ENCODE measurements at regions not wholly inside any gene's neighbourhood (a gene's known extent, or its start where the extent isn't known, plus 50 kb on each side); places are given as distances from the start of the nearest gene placed in this dataset.
"Not testable (repeated sequence)": the region's sequence is repeated elsewhere in the genome, so short reads cannot be mapped to it uniquely, and the experiment has no call there.

DNA sequence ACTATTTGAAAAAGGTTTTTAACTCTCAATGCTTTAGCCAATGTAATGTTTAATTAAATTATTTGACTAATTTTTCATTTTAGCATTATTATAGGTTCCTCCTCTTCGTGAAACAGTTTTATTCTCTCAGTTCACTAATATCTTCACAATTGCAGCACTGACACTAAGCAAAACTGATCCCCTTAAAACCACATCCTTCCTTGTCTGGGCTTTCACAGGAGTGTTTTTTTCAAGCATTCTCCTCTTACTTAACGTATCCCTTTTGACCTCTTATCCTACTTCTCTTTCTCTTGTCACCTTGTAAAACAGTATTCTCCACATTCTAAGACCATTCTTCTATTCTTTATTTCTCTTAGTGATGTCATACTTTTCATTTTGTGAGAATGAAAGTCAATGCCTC, 112.8 kb downstream of the DSC3 start:
- no peak for DNase-seq (ENCODE audit: low spot score)

DNA sequence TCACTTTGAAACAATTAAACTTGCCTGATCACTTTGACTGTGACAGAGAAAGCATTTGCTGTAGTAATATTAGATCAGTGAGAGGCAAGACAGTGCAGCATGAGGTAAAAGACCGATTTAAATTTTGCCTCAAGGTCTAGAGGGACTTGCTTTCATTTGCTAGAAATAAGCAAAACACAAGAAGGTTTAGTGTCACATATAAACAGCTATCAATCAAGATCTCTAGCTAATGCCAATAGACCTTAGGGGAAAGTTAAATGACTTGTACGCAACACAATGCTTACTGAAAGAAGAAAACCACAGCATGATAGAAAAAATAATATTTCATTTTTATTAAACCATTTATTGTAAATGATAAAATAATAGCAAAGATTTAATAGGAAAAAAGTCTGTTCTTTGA, 113.5 kb downstream of the DSC3 start:
- no peak for DNase-seq (ENCODE audit: low spot score)

GRCh38 chr18:30927517-30928075, 114.9 kb downstream of the DSC3 start:
- no peak for DNase-seq (ENCODE audit: low spot score)

- DNase-seq (ENCODE audit: low spot score) = no peak
Observed at GRCh38 chr18:30927042-30927441, 115.5 kb downstream of the DSC3 start.

DNA sequence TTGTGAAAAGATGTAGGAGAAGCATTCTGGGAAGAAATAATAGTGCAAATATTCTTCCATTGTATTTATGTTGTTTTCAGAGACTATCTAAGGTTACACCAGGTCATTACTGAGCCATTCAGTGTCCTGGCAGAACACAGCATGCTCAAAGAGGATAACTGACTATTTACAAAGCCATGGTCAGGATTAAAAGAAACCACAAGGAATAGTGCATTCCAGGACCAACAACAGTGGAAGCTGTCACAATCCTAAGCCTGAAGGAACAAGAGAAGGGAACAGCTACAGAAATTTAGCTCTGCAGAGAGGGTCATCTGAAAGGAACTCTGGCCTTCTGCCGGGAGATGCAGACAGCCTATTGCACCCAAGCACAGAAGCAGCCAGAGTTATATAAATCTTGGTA, 116.7 kb downstream of the DSC3 start:
- DNase-seq (ENCODE audit: low spot score) = no peak

- DNase-seq (ENCODE audit: low spot score) = no peak
Observed at GRCh38 chr18:30920757-30921156, 121.8 kb downstream of the DSC3 start.

GRCh38 chr18:30920351-30920750, 122.2 kb downstream of the DSC3 start:
- DNase-seq (ENCODE audit: low spot score) = no peak

DNA sequence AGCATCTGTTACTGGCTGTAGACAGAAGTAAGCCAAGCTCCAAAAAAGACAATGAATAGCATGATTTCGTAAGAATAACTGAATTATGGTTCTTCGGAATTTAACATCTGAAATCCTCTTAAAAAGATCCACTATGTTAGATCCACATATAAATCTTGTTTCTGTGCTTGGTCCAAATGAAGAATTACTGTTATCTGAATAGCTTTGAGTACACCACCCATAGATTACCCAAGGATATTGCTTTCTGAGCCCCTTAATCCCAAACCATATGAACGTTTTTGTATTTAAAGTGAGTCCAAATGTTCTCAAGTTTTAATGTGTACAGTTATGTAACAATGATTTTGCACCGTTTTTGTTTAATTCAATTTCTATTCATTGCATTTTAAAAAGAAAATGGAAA, 124.9 kb downstream of the DSC3 start:
- DNase-seq (ENCODE audit: low spot score) = no peak

DNA sequence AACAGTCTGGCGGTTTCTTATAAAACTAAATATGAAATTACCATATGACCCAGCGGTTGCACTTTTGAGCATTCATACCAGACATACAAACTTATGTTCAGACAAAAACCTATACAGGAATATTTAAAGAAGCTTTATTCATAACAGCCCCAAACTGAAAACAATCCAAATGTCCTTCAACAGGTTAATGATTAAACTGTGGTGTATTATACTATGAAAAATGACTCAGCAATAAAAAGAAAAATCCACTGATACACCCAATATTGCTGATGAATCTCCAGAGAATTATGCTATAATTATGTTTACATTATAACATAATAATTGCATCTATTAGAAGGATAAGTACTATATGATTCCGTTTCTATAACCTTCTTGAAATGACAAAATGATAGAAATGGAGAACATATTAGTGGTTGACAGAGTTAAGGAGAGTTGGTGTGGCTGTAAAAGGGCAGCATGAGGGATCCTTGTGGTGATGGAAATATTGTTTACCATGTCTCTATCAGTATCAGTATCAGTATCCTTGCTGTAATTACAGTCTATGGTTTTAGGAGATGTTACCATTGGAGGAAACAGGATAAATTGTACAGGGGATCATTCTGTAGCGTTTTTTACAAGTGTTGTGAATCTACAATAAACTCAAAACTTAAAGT, 127.1 kb downstream of the DSC3 start:
- no peak for DNase-seq (ENCODE audit: low spot score)

DNA sequence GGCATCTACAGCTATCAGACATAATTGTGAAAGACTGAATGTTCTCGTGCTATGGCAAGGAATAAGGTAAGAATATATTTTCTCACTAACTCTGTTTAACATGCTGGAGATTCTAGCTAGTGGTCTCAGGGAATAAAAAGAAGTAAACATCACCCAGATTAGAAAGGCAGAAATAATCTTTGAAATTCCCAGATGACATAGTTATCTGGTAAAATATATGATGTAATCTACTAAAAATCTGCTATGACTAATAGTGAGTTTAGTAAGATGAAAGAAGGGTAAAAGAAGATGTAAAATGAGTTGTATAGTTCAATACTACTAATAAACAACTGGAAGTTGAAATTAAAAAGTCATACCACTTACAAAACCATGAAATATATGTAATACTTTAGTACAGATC, 134.2 kb downstream of the DSC3 start:
- no peak for DNase-seq (ENCODE audit: low spot score)

DNA sequence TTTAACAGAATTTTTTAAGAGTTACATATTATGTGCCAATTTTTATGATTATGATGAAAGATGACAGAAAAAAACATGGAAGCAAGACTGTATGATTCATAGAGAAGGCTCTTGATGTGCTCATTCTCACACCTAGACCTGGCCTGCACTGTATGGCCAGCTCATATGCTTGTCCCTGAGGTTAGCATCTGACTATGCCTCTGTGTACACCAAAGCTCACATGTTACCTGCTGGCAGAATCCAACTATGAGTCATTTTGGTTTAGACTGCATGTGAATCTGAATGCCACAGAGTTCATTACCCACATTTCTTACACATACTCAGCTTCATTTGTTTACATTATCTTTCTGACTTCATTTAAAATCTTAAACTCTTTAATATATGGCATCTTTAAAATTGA, 139.0 kb downstream of the DSC3 start:
- no peak for DNase-seq (ENCODE audit: low spot score)

DNA sequence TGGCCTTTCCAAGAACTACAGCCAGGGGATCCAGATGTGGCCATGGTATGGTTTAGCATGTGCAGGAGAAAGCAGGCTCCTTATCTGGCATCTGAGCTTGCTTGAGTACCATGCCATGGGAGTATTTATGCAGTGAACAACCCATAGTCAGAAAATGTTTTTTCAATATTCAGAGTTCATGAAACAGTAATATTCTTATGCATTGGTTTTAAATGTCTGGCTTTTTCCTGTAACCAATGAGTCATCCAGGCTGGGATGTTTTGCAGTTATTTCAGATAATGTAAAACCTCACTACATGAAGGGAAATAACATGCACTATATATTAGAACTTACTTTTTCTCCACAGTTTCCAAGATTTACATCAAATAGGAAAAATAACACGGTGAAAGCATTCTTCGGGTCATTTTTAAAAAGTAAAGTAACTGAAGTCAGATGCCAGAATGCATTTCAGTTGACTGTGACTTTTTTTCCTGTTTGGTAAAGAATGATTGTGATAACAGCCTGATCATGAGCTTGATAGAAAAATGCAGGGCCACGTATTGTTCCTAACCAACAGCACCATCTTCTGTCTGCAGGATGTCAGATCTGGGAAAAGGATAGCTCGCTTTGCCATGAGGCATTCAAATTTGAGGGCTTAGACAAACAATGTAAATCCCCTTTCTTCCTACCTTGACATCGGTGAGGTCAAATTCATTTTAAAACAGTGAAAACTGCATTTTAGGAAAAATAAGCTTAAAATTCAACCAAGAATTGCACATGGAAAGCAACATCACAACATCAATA, 152.8 kb downstream of the DSC3 start:
- DNase-seq (ENCODE audit: low spot score) = peak; percentile 11

DNA sequence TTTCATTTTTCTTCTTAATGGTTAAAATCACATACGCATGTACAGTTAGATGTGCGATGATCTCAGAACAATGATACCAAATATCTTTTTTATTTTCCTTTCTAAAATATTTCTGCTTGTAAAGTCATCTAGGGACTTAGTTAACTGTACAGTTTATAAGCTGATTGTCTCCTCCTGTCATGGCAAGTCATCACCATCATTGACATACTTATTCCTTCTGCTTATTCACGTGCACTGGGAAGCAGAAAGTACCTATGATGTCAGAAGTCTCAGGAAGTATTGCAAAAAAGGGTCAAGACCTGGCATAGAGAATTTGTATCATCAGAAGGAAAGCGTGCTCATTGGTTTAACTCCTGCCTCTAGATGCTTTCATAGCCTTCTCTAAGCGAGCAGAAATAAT, 154.2 kb downstream of the DSC3 start:
- DNase-seq (ENCODE audit: low spot score) = no peak

DNA sequence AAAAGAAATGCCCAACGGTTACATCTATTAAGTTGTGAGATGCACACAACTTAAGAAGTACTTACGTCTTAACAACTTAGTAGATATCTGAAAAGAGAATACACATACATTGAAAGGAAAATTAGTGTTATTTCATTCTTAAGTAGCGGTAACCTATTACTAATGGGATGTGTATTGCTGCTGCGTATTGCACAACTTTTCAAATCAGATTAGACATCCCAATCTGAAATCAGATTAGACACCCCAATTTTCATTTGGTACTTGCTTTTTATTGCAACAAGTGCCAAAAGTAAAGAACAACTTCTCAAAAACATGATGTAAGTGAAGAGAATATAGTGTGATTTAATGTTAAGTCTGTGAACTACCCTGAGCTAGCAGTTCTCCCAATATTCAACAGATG, 155.5 kb downstream of the DSC3 start:
- DNase-seq (ENCODE audit: low spot score) = no peak

DNA sequence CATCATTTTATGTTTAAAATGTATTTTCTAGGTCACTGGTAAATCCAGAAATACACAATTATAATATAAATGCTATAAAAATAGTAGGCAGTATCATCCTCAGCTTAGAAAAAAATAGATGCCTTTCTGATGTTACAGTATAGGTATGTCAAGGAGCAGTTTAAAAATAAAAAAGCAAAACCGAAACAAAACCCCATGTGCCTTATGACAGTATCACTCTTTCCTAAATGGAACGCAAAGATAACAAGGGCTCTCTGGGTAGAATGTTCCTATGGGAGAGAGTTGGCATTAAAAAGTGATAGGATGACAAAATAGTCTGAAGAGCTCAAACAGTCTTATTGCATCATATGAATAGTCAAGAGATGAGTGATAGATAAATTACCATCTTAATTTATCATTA, 172.1 kb downstream of the DSC3 start:
- no peak for DNase-seq (ENCODE audit: low spot score)

- no peak for DNase-seq (ENCODE audit: low spot score)
Observed at GRCh38 chr18:30862900-30863299, 179.6 kb downstream of the DSC3 start.

DNA sequence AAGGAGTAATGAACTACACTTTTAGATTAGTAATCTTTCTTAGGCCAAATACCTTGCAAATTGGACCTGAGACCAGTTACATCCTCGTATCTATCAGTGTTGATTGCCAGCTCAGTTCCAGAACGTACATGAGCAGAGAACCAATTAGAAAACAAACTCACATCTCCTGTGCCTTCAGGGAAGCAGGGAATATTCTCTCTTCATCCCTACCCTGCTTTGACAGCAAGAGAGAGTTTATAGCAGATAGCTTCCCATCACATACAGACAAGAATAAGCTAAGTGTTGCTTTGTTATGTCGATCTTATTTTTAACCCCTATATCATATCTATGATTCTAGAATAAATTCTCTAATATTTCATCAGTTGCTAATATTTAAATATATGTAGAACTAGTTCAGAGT, 181.8 kb downstream of the DSC3 start:
- no peak for DNase-seq (ENCODE audit: low spot score)

GRCh38 chr18:30859036-30859435, 183.5 kb downstream of the DSC3 start:
- no peak for DNase-seq (ENCODE audit: low spot score)

DNA sequence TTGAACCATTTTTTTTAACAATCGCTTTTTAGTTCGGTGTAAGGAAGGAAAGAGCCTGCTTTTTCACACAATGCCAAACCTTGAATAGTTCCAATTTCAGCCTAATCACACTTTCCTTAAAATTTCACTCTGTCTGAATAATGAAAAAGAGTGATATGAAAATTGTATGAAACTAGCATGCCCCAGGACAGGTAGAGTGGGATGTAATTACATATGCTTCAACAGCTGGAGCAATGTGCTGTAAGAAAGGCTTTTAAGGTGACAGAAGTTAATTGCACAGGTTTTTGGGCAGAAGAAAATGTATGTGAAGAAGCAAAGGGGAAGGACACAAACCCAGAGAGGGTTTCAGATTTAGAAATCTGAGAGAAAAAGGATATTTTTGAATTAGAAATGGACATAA, 184.0 kb downstream of the DSC3 start:
- no peak for DNase-seq (ENCODE audit: low spot score)

GRCh38 chr18:30855762-30856161, 186.8 kb downstream of the DSC3 start:
- DNase-seq (ENCODE audit: low spot score) = no peak

DNA sequence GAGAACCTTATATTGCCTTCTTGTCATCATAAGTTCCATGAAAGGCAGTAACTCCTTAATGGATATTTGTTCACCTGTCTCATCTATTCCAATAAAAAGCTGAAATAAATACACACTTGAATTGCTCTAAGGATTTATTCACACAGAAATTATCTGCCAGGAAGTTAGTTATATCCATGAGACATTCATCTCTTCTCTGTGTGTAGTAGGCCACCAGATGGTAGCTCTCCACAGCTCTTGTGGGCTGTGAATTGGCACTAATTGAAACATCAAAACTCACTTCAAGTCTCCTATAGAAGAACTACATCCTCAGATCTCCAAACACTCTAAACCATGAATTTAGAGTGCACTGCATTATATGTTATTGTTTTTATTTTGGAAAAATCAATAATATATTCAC, 189.6 kb downstream of the DSC3 start:
- DNase-seq (ENCODE audit: low spot score) = no peak

- no peak for DNase-seq (ENCODE audit: low spot score)
Observed at GRCh38 chr18:30852541-30852940, 190.0 kb downstream of the DSC3 start.

- DNase-seq (ENCODE audit: low spot score) = not testable (repeated sequence)
Observed at GRCh38 chr18:30839056-30839561, 203.4 kb downstream of the DSC3 start.
